ENCODE measurements at regions not wholly inside any gene's neighbourhood (a gene's known extent, or its start where the extent isn't known, plus 50 kb on each side); places are given as distances from the start of the nearest gene placed in this dataset.
A peak's percentile ranks its signal among the peaks of the same experiment; 100 is the strongest.

DNA sequence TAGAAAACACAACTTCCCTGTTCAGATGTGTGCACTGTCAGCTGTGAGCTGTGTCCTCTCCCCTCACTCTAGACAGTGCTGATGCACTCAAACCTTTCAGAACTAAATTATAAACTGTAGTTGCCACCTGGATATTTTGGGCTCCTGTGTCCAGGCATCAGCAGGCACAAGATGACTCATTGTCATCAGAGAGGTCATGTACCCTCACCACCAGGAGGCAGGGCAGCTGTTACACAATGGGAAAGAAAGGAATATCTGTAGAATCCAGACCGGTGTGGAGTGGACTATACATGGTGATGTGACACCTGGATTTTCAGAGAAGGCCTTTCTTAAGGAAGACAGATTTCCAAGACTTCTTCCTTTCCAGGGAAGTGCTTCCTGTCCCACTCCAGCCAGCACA, 854.4 kb upstream of the AGA start:
- no peak overlapping the region for H3K27ac Mint-ChIP-seq (ENCODE audit: unreplicated experiment)
- H3K4me3 ChIP-seq (ENCODE audit: insufficient read depth, low read depth, low read length): no peak overlapping the region
- H3K27me3 Mint-ChIP-seq (ENCODE audit: low read depth, unreplicated experiment): no peaks in the 10 kb centered on the region
- no peak overlapping the region for H2AFZ ChIP-seq (ENCODE audit: low read depth, low read length)
- no peaks in the 10 kb centered on the region for H4K20me1 ChIP-seq (ENCODE audit: insufficient read depth, low read length)
- no peak overlapping the region for H3K9ac ChIP-seq (ENCODE audit: low read length)
- H3K79me2 ChIP-seq (ENCODE audit: insufficient read depth, low read length): no peaks in the 10 kb centered on the region
- H3K36me3 ChIP-seq (ENCODE audit: insufficient read depth, low read length): no peaks in the 10 kb centered on the region
- no peak for TF ChIP-seq EZH2 (IDR thresholded peaks at IDR 0.05; ENCODE audit: insufficient read depth, low read length)
- TF ChIP-seq, protein P1, sequence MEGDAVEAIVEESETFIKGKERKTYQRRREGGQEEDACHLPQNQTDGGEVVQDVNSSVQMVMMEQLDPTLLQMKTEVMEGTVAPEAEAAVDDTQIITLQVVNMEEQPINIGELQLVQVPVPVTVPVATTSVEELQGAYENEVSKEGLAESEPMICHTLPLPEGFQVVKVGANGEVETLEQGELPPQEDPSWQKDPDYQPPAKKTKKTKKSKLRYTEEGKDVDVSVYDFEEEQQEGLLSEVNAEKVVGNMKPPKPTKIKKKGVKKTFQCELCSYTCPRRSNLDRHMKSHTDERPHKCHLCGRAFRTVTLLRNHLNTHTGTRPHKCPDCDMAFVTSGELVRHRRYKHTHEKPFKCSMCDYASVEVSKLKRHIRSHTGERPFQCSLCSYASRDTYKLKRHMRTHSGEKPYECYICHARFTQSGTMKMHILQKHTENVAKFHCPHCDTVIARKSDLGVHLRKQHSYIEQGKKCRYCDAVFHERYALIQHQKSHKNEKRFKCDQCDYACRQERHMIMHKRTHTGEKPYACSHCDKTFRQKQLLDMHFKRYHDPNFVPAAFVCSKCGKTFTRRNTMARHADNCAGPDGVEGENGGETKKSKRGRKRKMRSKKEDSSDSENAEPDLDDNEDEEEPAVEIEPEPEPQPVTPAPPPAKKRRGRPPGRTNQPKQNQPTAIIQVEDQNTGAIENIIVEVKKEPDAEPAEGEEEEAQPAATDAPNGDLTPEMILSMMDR (IDR thresholded peaks at IDR 0.05; ENCODE audit: insufficient read depth, low read depth, low read length): no peak
- no peak overlapping the region for H3K4me2 ChIP-seq (ENCODE audit: low read length)
- H3K4me3 Mint-ChIP-seq (ENCODE audit: unreplicated experiment): no peak overlapping the region
- H3K9me3 Mint-ChIP-seq (ENCODE audit: unreplicated experiment): no peaks in the 10 kb centered on the region
- no peak overlapping the region for H3K27ac ChIP-seq (ENCODE audit: low read depth, low read length)
- no peaks in the 10 kb centered on the region for H3K27me3 ChIP-seq (ENCODE audit: insufficient read depth, low read length)
- H3K4me1 ChIP-seq (ENCODE audit: insufficient read depth, low read length): no peaks in the 10 kb centered on the region
- H3K36me3 Mint-ChIP-seq (ENCODE audit: low read depth, unreplicated experiment): no peaks in the 10 kb centered on the region
- no peak for DNase-seq (ENCODE audit: low read depth)
- no peak for FAIRE-seq
- H3K9me3 ChIP-seq (ENCODE audit: insufficient read depth, low read depth, low read length): no peaks in the 10 kb centered on the region
- no peaks in the 10 kb centered on the region for H3K4me1 Mint-ChIP-seq (ENCODE audit: low read depth, unreplicated experiment)

GRCh38 chr4:178306565-178306964, 864.3 kb upstream of the AGA start:
- Mint-ChIP-seq H3K27me3 (ENCODE audit: low read depth, unreplicated experiment) (no peaks in the 10 kb centered on the region), H3K27ac (ENCODE audit: unreplicated experiment) (no peak overlapping the region), H3K9me3 (ENCODE audit: unreplicated experiment) (no peaks in the 10 kb centered on the region), H3K4me3 (ENCODE audit: unreplicated experiment) (no peak overlapping the region), H3K36me3 (ENCODE audit: low read depth, unreplicated experiment) (no peaks in the 10 kb centered on the region), H3K4me1 (ENCODE audit: low read depth, unreplicated experiment) (peaks cover 3% of the 10 kb centered on the region)
- Histone ChIP-seq H3K4me3 (ENCODE audit: insufficient read depth, low read depth, low read length) (no peak overlapping the region), H3K27me3 (ENCODE audit: insufficient read depth, low read length) (no peaks in the 10 kb centered on the region), H3K79me2 (ENCODE audit: insufficient read depth, low read length) (no peaks in the 10 kb centered on the region), H3K36me3 (ENCODE audit: insufficient read depth, low read length) (no peaks in the 10 kb centered on the region), H2AFZ (ENCODE audit: low read depth, low read length) (peak overlapping the region; percentile 37), H3K4me1 (ENCODE audit: insufficient read depth, low read length) (no peaks in the 10 kb centered on the region), H3K4me2 (ENCODE audit: low read length) (peak overlapping the region; percentile 45), H3K9ac (ENCODE audit: low read length) (no peak overlapping the region), H3K27ac (ENCODE audit: low read depth, low read length) (no peak overlapping the region), H3K9me3 (ENCODE audit: insufficient read depth, low read depth, low read length) (no peaks in the 10 kb centered on the region), H4K20me1 (ENCODE audit: insufficient read depth, low read length) (no peaks in the 10 kb centered on the region)
- TF ChIP-seq EZH2 (IDR thresholded peaks at IDR 0.05; ENCODE audit: insufficient read depth, low read length): no peak
- TF ChIP-seq, protein P1 (IDR thresholded peaks at IDR 0.05; ENCODE audit: insufficient read depth, low read depth, low read length): no peak
- DNase-seq (ENCODE audit: low read depth): peak; percentile 40
- FAIRE-seq: no peak

GRCh38 chr4:178309890-178310289, 867.7 kb upstream of the AGA start:
- Mint-ChIP-seq H3K27me3 (ENCODE audit: low read depth, unreplicated experiment) (no peaks in the 10 kb centered on the region), H3K36me3 (ENCODE audit: low read depth, unreplicated experiment) (no peaks in the 10 kb centered on the region), H3K9me3 (ENCODE audit: unreplicated experiment) (no peaks in the 10 kb centered on the region), H3K27ac (ENCODE audit: unreplicated experiment) (no peak overlapping the region), H3K4me3 (ENCODE audit: unreplicated experiment) (no peak overlapping the region), H3K4me1 (ENCODE audit: low read depth, unreplicated experiment) (peaks cover 3% of the 10 kb centered on the region)
- no peak for DNase-seq (ENCODE audit: low read depth)
- FAIRE-seq: no peak
- Histone ChIP-seq H3K9ac (ENCODE audit: low read length) (no peak overlapping the region), H3K79me2 (ENCODE audit: insufficient read depth, low read length) (no peaks in the 10 kb centered on the region), H3K4me1 (ENCODE audit: insufficient read depth, low read length) (no peaks in the 10 kb centered on the region), H2AFZ (ENCODE audit: low read depth, low read length) (no peak overlapping the region), H4K20me1 (ENCODE audit: insufficient read depth, low read length) (no peaks in the 10 kb centered on the region), H3K27me3 (ENCODE audit: insufficient read depth, low read length) (no peaks in the 10 kb centered on the region), H3K9me3 (ENCODE audit: insufficient read depth, low read depth, low read length) (no peaks in the 10 kb centered on the region), H3K4me2 (ENCODE audit: low read length) (no peak overlapping the region), H3K36me3 (ENCODE audit: insufficient read depth, low read length) (no peaks in the 10 kb centered on the region), H3K27ac (ENCODE audit: low read depth, low read length) (no peak overlapping the region), H3K4me3 (ENCODE audit: insufficient read depth, low read depth, low read length) (no peak overlapping the region)
- no peak for TF ChIP-seq EZH2 (IDR thresholded peaks at IDR 0.05; ENCODE audit: insufficient read depth, low read length)
- TF ChIP-seq, protein P1 (IDR thresholded peaks at IDR 0.05; ENCODE audit: insufficient read depth, low read depth, low read length): no peak
